ENCODE measurements at regions not wholly inside any gene's neighbourhood (a gene's known extent, or its start where the extent isn't known, plus 50 kb on each side); places are given as distances from the start of the nearest gene placed in this dataset.

DNA sequence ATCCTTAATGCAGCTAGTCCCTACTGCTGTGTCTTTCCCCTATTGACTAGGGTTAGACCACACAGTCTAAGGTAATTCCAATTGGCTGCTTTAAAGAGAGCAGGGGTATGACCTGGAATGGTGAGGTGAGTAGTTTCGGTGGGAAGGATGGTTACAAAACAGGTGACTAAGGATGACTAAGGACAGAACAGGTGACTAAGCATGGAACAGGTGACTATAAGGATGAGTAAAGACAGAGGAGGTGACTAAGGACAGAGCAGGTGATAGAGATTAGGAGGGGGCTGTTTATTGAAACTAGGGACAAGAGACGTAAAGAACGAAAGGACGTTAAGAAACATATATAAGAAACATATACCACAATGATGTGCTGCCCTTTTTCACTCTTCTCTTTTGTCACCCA, 145.1 kb upstream of the TMEM106B start:
- no peak overlapping the region for H3K27ac Mint-ChIP-seq
- no peak overlapping the region for H3K4me3 Mint-ChIP-seq
- H3K4me1 Mint-ChIP-seq, result no peaks in the 10 kb centered on the region
- H3K9me3 Mint-ChIP-seq, result no peaks in the 10 kb centered on the region
- DNase-seq, result no peak
- H3K27me3 Mint-ChIP-seq (ENCODE audit: low read depth in 3 of 3), result peaks cover 0 to 3% (median 0%) of the 10 kb centered on the region in 3 donors
- no peaks in the 10 kb centered on the region for H3K36me3 Mint-ChIP-seq

- DNase-seq, result no peak
- Mint-ChIP-seq H3K4me1 (no peaks in the 10 kb centered on the region), H3K4me3 (no peak overlapping the region), H3K27me3 (ENCODE audit: low read depth in 3 of 3) (peaks cover 0 to 3% (median 0%) of the 10 kb centered on the region in 3 donors), H3K27ac (no peak overlapping the region), H3K9me3 (no peaks in the 10 kb centered on the region), H3K36me3 (no peaks in the 10 kb centered on the region)
These were observed 144.6 kb upstream of the TMEM106B start for GRCh38 chr7:12066521-12066920.

DNA sequence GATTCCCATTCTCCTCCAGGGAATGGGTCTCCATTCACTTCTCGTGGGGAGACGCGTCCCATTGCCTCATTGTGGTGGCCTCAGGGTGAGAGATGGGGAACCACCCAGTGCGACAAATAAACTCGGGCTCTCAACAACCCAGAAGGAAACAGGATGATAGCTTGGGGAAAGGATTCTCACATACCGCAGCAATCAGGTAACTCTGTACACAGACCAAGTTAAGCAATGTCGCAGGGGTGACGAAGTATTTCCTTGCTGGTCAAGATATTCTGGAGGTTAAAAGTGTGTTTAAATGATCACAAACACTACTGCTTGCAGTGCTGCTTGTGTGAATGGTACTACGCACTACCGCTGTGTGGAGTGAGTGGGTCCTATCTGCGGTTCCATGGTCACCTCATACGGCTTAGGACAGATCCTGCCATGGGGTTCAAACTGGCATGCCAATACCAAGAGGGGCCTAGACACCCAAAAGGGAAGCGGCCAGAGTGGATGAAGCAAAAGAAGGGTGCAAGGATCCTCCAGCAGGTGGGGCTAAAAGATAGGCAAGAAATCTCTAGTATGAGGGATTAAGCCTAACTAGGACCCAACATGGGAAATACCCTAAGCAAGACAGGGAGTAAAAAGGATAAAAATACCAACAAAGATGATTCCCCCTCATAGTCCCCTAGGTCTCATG, 143.8 kb upstream of the TMEM106B start:
- Mint-ChIP-seq H3K27me3 (ENCODE audit: low read depth in 3 of 3) (peaks cover 0 to 3% (median 0%) of the 10 kb centered on the region in 3 donors), H3K4me3 (no peak overlapping the region), H3K9me3 (no peaks in the 10 kb centered on the region), H3K27ac (no peak overlapping the region), H3K36me3 (no peaks in the 10 kb centered on the region), H3K4me1 (no peaks in the 10 kb centered on the region)
- peak; percentile 18 to 41 (median 40) for DNase-seq

GRCh38 chr7:12069757-12070156, 141.3 kb upstream of the TMEM106B start:
- no peaks in the 10 kb centered on the region for H3K4me1 Mint-ChIP-seq
- no peak for DNase-seq
- peaks cover 0 to 4% (median 0%) of the 10 kb centered on the region in 6 donors for H3K9me3 Mint-ChIP-seq
- H3K4me3 Mint-ChIP-seq, result no peak overlapping the region
- no peak overlapping the region for H3K27ac Mint-ChIP-seq
- H3K27me3 Mint-ChIP-seq (ENCODE audit: low read depth in 3 of 3), result peaks cover 0 to 3% (median 2%) of the 10 kb centered on the region in 3 donors
- H3K36me3 Mint-ChIP-seq, result no peaks in the 10 kb centered on the region

- Mint-ChIP-seq H3K36me3 (no peaks in the 10 kb centered on the region), H3K9me3 (peaks cover 0 to 15% (median 6%) of the 10 kb centered on the region in 6 donors), H3K27ac (no peak overlapping the region), H3K4me1 (no peaks in the 10 kb centered on the region), H3K27me3 (ENCODE audit: low read depth in 3 of 3) (peaks cover 0 to 3% (median 0%) of the 10 kb centered on the region in 3 donors), H3K4me3 (no peak overlapping the region)
- no peak for DNase-seq
These were observed 136.2 kb upstream of the TMEM106B start for GRCh38 chr7:12074889-12075288.

DNA sequence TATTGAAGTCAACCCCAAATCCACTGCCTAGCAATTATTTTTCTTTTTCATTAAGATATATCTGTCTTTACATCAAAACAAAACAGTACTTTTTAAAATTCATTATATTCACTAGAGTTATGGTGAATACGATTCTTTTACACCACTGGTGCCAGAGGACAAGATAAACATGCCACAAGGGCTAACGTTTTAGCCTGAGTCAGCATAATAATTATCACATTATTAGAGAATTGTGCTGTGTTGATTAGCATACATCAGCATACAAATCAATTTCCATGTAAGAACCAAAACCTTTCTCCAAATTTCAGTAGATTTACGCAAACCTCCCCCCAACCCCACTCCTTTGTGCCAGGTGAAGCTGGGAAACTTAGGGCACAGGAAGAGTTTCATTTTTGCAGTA, 131.1 kb upstream of the TMEM106B start:
- Mint-ChIP-seq H3K27me3 (ENCODE audit: low read depth in 3 of 3) (no peaks in the 10 kb centered on the region), H3K27ac (no peak overlapping the region), H3K9me3 (peaks cover 0 to 10% (median 5%) of the 10 kb centered on the region in 6 donors), H3K4me3 (no peak overlapping the region), H3K36me3 (no peaks in the 10 kb centered on the region), H3K4me1 (no peaks in the 10 kb centered on the region)
- DNase-seq, result no peak

GRCh38 chr7:12085516-12085915, 125.6 kb upstream of the TMEM106B start:
- Mint-ChIP-seq H3K36me3 (no peaks in the 10 kb centered on the region), H3K27me3 (ENCODE audit: low read depth in 3 of 3) (no peaks in the 10 kb centered on the region), H3K9me3 (no peaks in the 10 kb centered on the region), H3K4me3 (no peak overlapping the region), H3K27ac (no peak overlapping the region), H3K4me1 (no peaks in the 10 kb centered on the region)
- DNase-seq, result no peak

DNA sequence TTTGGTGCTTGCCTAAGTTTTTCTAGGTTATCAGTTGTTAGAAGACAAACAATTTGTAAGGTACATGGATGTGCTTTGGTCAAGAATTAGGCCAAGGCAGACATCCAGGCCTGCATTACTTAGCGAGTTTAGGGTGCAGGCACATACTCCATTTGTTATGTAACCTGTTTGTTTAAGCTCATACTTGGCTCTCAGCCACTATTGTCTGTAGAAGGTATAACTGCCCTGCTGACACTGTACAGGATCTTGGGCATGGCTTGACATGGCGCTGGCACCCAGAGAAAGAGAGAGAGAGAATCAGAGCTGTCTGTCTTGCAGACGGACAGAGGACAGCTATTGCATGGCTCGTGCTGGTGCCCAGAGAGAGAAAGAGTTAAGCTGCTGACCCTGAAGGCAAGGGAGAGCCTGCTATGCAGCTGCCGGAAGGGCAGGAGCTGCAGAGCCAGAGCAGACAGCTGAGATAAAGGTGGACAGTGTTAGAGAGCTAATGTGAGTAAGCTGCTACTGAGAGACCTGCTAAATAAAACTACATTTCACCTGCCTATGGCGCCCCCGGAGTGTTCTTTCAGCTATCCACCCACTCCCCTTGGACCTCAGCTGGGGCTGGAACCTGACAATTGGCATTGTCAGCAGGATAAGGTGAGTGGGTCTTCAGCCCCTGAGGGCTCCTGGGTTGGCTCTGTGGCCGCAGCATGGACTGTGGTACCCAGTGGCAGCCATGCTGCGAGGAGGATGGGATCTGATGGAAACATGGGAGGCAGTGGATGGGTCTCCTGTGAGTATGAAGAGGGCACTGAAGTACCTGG, 120.9 kb upstream of the TMEM106B start:
- Mint-ChIP-seq H3K27ac (no peak overlapping the region), H3K36me3 (no peaks in the 10 kb centered on the region), H3K9me3 (no peaks in the 10 kb centered on the region), H3K4me3 (no peak overlapping the region), H3K4me1 (no peaks in the 10 kb centered on the region), H3K27me3 (ENCODE audit: low read depth in 3 of 3) (peaks cover 0 to 3% (median 0%) of the 10 kb centered on the region in 3 donors)
- no peak for DNase-seq

DNA sequence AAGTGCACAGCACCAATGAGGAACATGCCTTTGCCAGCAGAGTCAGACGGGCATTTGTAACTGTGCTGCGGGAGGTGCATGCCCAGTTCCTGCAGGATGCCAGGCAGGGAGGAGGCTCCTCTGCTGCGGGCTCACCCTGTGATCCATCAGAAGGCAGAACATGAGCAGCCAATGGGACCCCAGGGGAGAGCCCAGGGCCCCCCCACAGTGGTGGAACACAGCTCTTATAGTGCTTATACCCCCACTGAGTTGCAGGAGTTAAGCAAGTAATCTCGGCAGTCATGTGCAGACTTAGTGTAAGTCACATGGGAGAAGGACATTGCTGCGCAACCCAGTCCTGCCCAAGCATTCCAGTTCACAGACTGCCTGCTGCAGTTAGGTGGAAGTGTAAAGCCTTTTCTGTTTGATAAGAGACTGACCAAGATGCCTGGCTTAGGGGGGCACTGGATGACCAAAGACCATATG, 120.3 kb upstream of the TMEM106B start:
- H3K4me1 Mint-ChIP-seq, result no peaks in the 10 kb centered on the region
- H3K27ac Mint-ChIP-seq, result no peak overlapping the region
- H3K27me3 Mint-ChIP-seq (ENCODE audit: low read depth in 3 of 3), result peaks cover 0 to 3% (median 0%) of the 10 kb centered on the region in 3 donors
- H3K9me3 Mint-ChIP-seq, result no peaks in the 10 kb centered on the region
- H3K4me3 Mint-ChIP-seq, result no peak overlapping the region
- no peak for DNase-seq
- no peaks in the 10 kb centered on the region for H3K36me3 Mint-ChIP-seq

DNA sequence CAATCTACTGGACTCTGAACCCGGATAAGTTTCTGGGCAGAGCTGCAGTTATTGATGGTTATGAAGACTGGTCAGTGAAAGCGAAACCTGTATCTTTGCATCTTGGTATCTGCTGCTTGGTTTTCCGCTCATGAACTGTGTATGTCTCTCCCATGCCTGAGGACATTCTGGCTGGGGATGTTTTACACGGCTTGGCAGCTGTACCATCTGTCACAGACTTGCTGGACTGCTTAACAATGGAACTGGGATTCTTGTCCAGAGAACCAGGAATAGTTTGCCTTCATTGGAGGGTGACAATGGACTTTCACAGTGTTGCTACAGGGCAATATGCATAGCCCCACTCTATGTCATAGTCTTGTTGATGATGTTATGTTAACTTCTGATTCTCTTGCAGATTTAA, 119.9 kb upstream of the TMEM106B start:
- H3K27ac Mint-ChIP-seq, result no peak overlapping the region
- H3K4me1 Mint-ChIP-seq, result no peaks in the 10 kb centered on the region
- peaks cover 0 to 3% (median 0%) of the 10 kb centered on the region in 3 donors for H3K27me3 Mint-ChIP-seq (ENCODE audit: low read depth in 3 of 3)
- H3K9me3 Mint-ChIP-seq, result no peaks in the 10 kb centered on the region
- H3K36me3 Mint-ChIP-seq, result no peaks in the 10 kb centered on the region
- no peak overlapping the region for H3K4me3 Mint-ChIP-seq
- DNase-seq, result no peak

GRCh38 chr7:12092499-12093130, 118.5 kb upstream of the TMEM106B start:
- no peak overlapping the region for H3K4me3 Mint-ChIP-seq
- DNase-seq, result no peak
- no peaks in the 10 kb centered on the region for H3K36me3 Mint-ChIP-seq
- H3K9me3 Mint-ChIP-seq, result no peaks in the 10 kb centered on the region
- H3K27me3 Mint-ChIP-seq (ENCODE audit: low read depth in 3 of 3), result peaks cover 0 to 3% (median 0%) of the 10 kb centered on the region in 3 donors
- no peak overlapping the region for H3K27ac Mint-ChIP-seq
- H3K4me1 Mint-ChIP-seq, result no peaks in the 10 kb centered on the region

DNA sequence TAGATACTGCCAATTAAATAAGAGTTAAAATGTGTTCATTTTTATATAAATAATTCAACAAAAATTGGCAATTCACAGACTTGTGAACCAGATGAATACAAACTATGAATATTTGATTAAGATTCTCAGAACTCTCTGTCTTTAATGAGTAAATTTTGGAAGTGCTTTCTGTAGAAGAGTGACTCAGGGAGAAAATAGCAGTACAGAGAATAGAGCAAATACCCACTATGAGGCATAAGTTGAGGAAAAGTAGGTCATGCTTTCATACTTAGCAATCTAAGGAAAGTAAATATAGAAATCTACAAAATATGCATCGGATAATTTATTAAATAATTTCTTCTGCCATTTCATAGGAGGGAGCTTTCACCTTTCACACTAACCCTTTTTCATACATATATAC, 117.7 kb upstream of the TMEM106B start:
- Mint-ChIP-seq H3K27ac (no peak overlapping the region), H3K36me3 (no peaks in the 10 kb centered on the region), H3K9me3 (peaks cover 0 to 1% (median 0%) of the 10 kb centered on the region in 6 donors), H3K27me3 (ENCODE audit: low read depth in 3 of 3) (peaks cover 0 to 3% (median 0%) of the 10 kb centered on the region in 3 donors), H3K4me1 (no peaks in the 10 kb centered on the region), H3K4me3 (no peak overlapping the region)
- DNase-seq, result no peak

- Mint-ChIP-seq H3K27me3 (ENCODE audit: low read depth in 3 of 3) (peaks cover 0 to 3% (median 0%) of the 10 kb centered on the region in 3 donors), H3K27ac (no peak overlapping the region), H3K4me1 (no peaks in the 10 kb centered on the region), H3K4me3 (no peak overlapping the region), H3K36me3 (no peaks in the 10 kb centered on the region), H3K9me3 (peaks cover 0 to 1% (median 0%) of the 10 kb centered on the region in 6 donors)
- DNase-seq, result no peak
These were observed 116.7 kb upstream of the TMEM106B start for GRCh38 chr7:12094365-12094921.

- H3K4me1 Mint-ChIP-seq, result no peaks in the 10 kb centered on the region
- DNase-seq, result no peak
- H3K9me3 Mint-ChIP-seq, result peaks cover 0 to 6% (median 0%) of the 10 kb centered on the region in 6 donors
- H3K27me3 Mint-ChIP-seq (ENCODE audit: low read depth in 3 of 3), result peaks cover 3 to 6% (median 4%) of the 10 kb centered on the region in 3 donors
- H3K36me3 Mint-ChIP-seq, result no peaks in the 10 kb centered on the region
- no peak overlapping the region for H3K27ac Mint-ChIP-seq
- H3K4me3 Mint-ChIP-seq, result no peak overlapping the region
These were observed 109.0 kb upstream of the TMEM106B start for GRCh38 chr7:12102126-12102525.
